ENCODE measurements at regions not wholly inside any gene's neighbourhood (a gene's known extent, or its start where the extent isn't known, plus 50 kb on each side); places are given as distances from the start of the nearest gene placed in this dataset.

- TF ChIP-seq CTCF (IDR thresholded peaks at IDR 0.05) (no peak), POLR2A (IDR thresholded peaks at IDR 0.05) (no peak)
Measured at GRCh38 chr7:131745390-131746248, 189.2 kb upstream of the PODXL start.

Measured in body of pancreas (tissue), 4 donors.